ENCODE measurements at regions not wholly inside any gene's neighbourhood (a gene's known extent, or its start where the extent isn't known, plus 50 kb on each side); places are given as distances from the start of the nearest gene placed in this dataset.
"Not testable (repeated sequence)": the region's sequence is repeated elsewhere in the genome, so short reads cannot be mapped to it uniquely, and the experiment has no call there.

GRCh38 chr16:88331989-88332920, 50.5 kb upstream of the ZNF469 start:
- no CpG with 5 or more reads among the region's 23 CpGs for WGBS (ENCODE audit: extremely low coverage, insufficient read length, low lambda C conversion rate)
- Histone ChIP-seq H3K9ac (ENCODE audit: extremely low read depth, insufficient read length, low read length) (no peak overlapping the region), H3K18ac (ENCODE audit: insufficient read length, low read depth, low read length) (no peak overlapping the region), H2BK120ac (ENCODE audit: low read depth, low read length, poor library complexity, severe bottlenecking) (no peak overlapping the region), H4K91ac (ENCODE audit: insufficient read length, low read depth, low read length) (no peak overlapping the region), H3K79me2 (ENCODE audit: insufficient read depth, low read length) (no peaks in the 10 kb centered on the region), H3K14ac (ENCODE audit: insufficient read depth, low read length) (0 out of 2 replicates have a peak overlapping the region, but pooled peaks have one; percentile 10), H3K4me1 (ENCODE audit: insufficient read depth, low read length) (no peaks in the 10 kb centered on the region), H3K27ac (ENCODE audit: insufficient read length, low read depth, low read length) (no peak overlapping the region), H3K23me2 (ENCODE audit: insufficient read length, low read depth, low read length, poor library complexity, severe bottlenecking) (no peaks in the 10 kb centered on the region), H3K23ac (ENCODE audit: insufficient read length, low read depth, low read length) (no peak overlapping the region), H3T11ph (ENCODE audit: low read length) (no peak overlapping the region), H3K56ac (ENCODE audit: insufficient read length, low read depth, low read length) (no peak overlapping the region), H2BK12ac (ENCODE audit: insufficient read length, low read depth, low read length) (no peak overlapping the region), H3K27me3 (ENCODE audit: insufficient read depth, low read length) (no peaks in the 10 kb centered on the region), H4K20me1 (ENCODE audit: control insufficient read depth, insufficient read depth, insufficient read length) (no peaks in the 10 kb centered on the region), H3K9me3 (ENCODE audit: control insufficient read depth, low read depth, low read length) (no peaks in the 10 kb centered on the region), H3K4me2 (ENCODE audit: insufficient read depth, insufficient read length, low read length) (no peak overlapping the region), H2BK20ac (ENCODE audit: low read depth, low read length, poor library complexity, severe bottlenecking) (no peak overlapping the region), H3K4ac (ENCODE audit: low read depth, low read length) (no peak overlapping the region), H2BK15ac (ENCODE audit: low read depth, low read length) (no peak overlapping the region), H4K5ac (ENCODE audit: insufficient read length, low read depth, low read length) (no peak overlapping the region), H4K8ac (replicated peaks; ENCODE audit: insufficient read length, low read depth, low read length) (no peak overlapping the region), H3K79me1 (ENCODE audit: insufficient read depth, low read depth, low read length, poor library complexity, severe bottlenecking) (no peaks in the 10 kb centered on the region), H2BK5ac (ENCODE audit: insufficient read length, low read length) (no peak overlapping the region), H2AFZ (ENCODE audit: low read length) (no peak overlapping the region), H2AK5ac (ENCODE audit: insufficient read length, low read length) (no peak overlapping the region)
- DNase-seq, result no peak
- TF ChIP-seq CTCF (conservative IDR thresholded peaks at IDR 0.05), result no peak
- H3K27ac Mint-ChIP-seq, result no peak overlapping the region
- no peak overlapping the region for H3K4me3 Mint-ChIP-seq
- peaks cover 11 to 12% of the 10 kb centered on the region in 2 experiments for H3K9me3 Mint-ChIP-seq
- H3K36me3 Mint-ChIP-seq (ENCODE audit: insufficient read depth in 1 of 3, low read depth in 3 of 3), result peaks cover 0 to 4% (median 3%) of the 10 kb centered on the region in 3 experiments; a peak in 5 of 7 replicates
- peaks cover 2% of the 10 kb centered on the region for H3K27me3 Mint-ChIP-seq (ENCODE audit: low read depth)
- no peaks in the 10 kb centered on the region for H3K4me1 Mint-ChIP-seq

- not testable (repeated sequence) for H2AK5ac ChIP-seq (ENCODE audit: insufficient read length, low read length); H3K4me1 Mint-ChIP-seq; H3K9me3 ChIP-seq (ENCODE audit: control insufficient read depth, low read depth, low read length); H3K4me1 ChIP-seq (ENCODE audit: insufficient read depth, low read length); H2BK5ac ChIP-seq (ENCODE audit: insufficient read length, low read length); H3K18ac ChIP-seq (ENCODE audit: insufficient read length, low read depth, low read length); H3T11ph ChIP-seq (ENCODE audit: low read length); H2BK120ac ChIP-seq (ENCODE audit: low read depth, low read length, poor library complexity, severe bottlenecking); H3K4me2 ChIP-seq (ENCODE audit: insufficient read depth, insufficient read length, low read length); H3K9ac ChIP-seq (ENCODE audit: extremely low read depth, insufficient read length, low read length); H3K27ac ChIP-seq (ENCODE audit: insufficient read length, low read depth, low read length); H2AFZ ChIP-seq (ENCODE audit: low read length); H3K36me3 Mint-ChIP-seq (ENCODE audit: insufficient read depth in 1 of 3, low read depth in 3 of 3); H3K27ac Mint-ChIP-seq; H3K27me3 Mint-ChIP-seq (ENCODE audit: low read depth); H3K56ac ChIP-seq (ENCODE audit: insufficient read length, low read depth, low read length); DNase-seq; H2BK15ac ChIP-seq (ENCODE audit: low read depth, low read length); H3K23ac ChIP-seq (ENCODE audit: insufficient read length, low read depth, low read length); H4K8ac ChIP-seq (replicated peaks; ENCODE audit: insufficient read length, low read depth, low read length); H4K20me1 ChIP-seq (ENCODE audit: control insufficient read depth, insufficient read depth, insufficient read length); H4K5ac ChIP-seq (ENCODE audit: insufficient read length, low read depth, low read length); H3K4ac ChIP-seq (ENCODE audit: low read depth, low read length); H3K27me3 ChIP-seq (ENCODE audit: insufficient read depth, low read length); H3K23me2 ChIP-seq (ENCODE audit: insufficient read length, low read depth, low read length, poor library complexity, severe bottlenecking); H3K79me1 ChIP-seq (ENCODE audit: insufficient read depth, low read depth, low read length, poor library complexity, severe bottlenecking); H3K4me3 Mint-ChIP-seq; H2BK12ac ChIP-seq (ENCODE audit: insufficient read length, low read depth, low read length); H3K79me2 ChIP-seq (ENCODE audit: insufficient read depth, low read length); H4K91ac ChIP-seq (ENCODE audit: insufficient read length, low read depth, low read length); H2BK20ac ChIP-seq (ENCODE audit: low read depth, low read length, poor library complexity, severe bottlenecking)
- WGBS (ENCODE audit: extremely low coverage, insufficient read length, low lambda C conversion rate), result no CpG with 5 or more reads among the region's 33 CpGs
- H3K9me3 Mint-ChIP-seq, result peaks cover 11 to 12% of the 10 kb centered on the region in 2 experiments
- H3K14ac ChIP-seq (ENCODE audit: insufficient read depth, low read length), result peak overlapping the region; percentile 10; the same call in 1 of the 2 replicates
Observed at GRCh38 chr16:88332921-88333825, 49.6 kb upstream of the ZNF469 start.

Measured in H9 (cell line).